WTC11 (cell line): ENCODE measurements at regions not wholly inside any gene's neighbourhood (a gene's known extent, or its start where the extent isn't known, plus 50 kb on each side); places are given as distances from the start of the nearest gene placed in this dataset.

ENCODE experiments used
- ATAC-seq: fragments of 200-7000 bp; cut with Tn5 transposase; 2 replicates; pipeline ENCODE4 v1.10.0; 2021; ENCODE audit warnings: mild to moderate bottlenecking, moderate library complexity
- CTCF ChIA-PET: fragments of 300-600 bp; sonication (Branson Sonifier 250); formaldehyde crosslinking; loops from one replicate; lab custom pipeline; 2021; ENCODE audit warnings: antibody characterized with exemption; lab: Charles Lee
- POLR2A ChIA-PET: fragments of 350-600 bp; sonication (Branson Sonifier 250); formaldehyde crosslinking; loops from one replicate; lab custom pipeline; 2021; ENCODE audit warnings: antibody characterized with exemption; lab: Charles Lee
- DNase-seq: peaks from one replicate; pipeline ENCODE4 v3.0.0; 2021; ENCODE audit warnings: low spot score
- H3K27ac Mint-ChIP-seq: 2 replicates; pipeline ENCODE4 v1.8.0; 2021; ENCODE audit warnings: mixed read lengths
- H3K27me3 Mint-ChIP-seq: 2 replicates; pipeline ENCODE4 v1.8.0; 2021; ENCODE audit warnings: low read depth, mild to moderate bottlenecking, moderate library complexity, mixed read lengths
- H3K36me3 Mint-ChIP-seq: 2 replicates; pipeline ENCODE4 v1.8.0; 2021; ENCODE audit warnings: mixed read lengths
- H3K4me1 Mint-ChIP-seq: 2 replicates; pipeline ENCODE4 v1.8.0; 2022; ENCODE audit warnings: mixed read lengths
- H3K4me3 Mint-ChIP-seq: 2 replicates; pipeline ENCODE4 v1.8.0; 2021; ENCODE audit warnings: mild to moderate bottlenecking, moderate library complexity, mixed read lengths
- H3K9me3 Mint-ChIP-seq: 2 replicates; pipeline ENCODE4 v1.8.0; 2021; ENCODE audit warnings: mixed read lengths
- ARID4B ChIP-seq: sonication (generic); formaldehyde crosslinking; IDR thresholded peaks from 2 replicates; pipeline ENCODE4 v1.8.0; 2023; ENCODE audit warnings: missing genetic modification reagents, mild to moderate bottlenecking, borderline replicate concordance
- CTCF ChIP-seq: fragments of 200-600 bp; IDR thresholded peaks from 2 replicates; pipeline ENCODE4 v1.8.0; 2022; ENCODE audit warnings: antibody characterized with exemption
- EMX1 ChIP-seq: fragments of 250-450 bp; sonication (Bioruptor Pico); IDR thresholded peaks from 2 replicates; pipeline ENCODE4 v1.8.0; 2021; ENCODE audit warnings: mild to moderate bottlenecking
- FOXJ3 ChIP-seq: sonication (generic); formaldehyde crosslinking; IDR thresholded peaks from 2 replicates; pipeline ENCODE4 v1.9.0; 2021; ENCODE audit warnings: missing genetic modification reagents, mild to moderate bottlenecking, borderline replicate concordance
- FOXP4 ChIP-seq: sonication (generic); formaldehyde crosslinking; IDR thresholded peaks from 2 replicates; pipeline ENCODE4 v1.8.0; 2022; ENCODE audit warnings: mild to moderate bottlenecking, missing genetic modification reagents
- GABPB1 ChIP-seq: sonication (generic); formaldehyde crosslinking; IDR thresholded peaks from 2 replicates; pipeline ENCODE4 v1.8.1; 2023; ENCODE audit warnings: mild to moderate bottlenecking, missing genetic modification reagents
- HMGA2 ChIP-seq: fragments of 250-450 bp; sonication (Bioruptor Pico); IDR thresholded peaks from 2 replicates; pipeline ENCODE4 v1.4.0; 2021; ENCODE audit warnings: mild to moderate bottlenecking, moderate library complexity
- IRF2 ChIP-seq: sonication (generic); formaldehyde crosslinking; IDR thresholded peaks from 2 replicates; pipeline ENCODE4 v1.8.0; 2022; ENCODE audit warnings: low read depth, missing genetic modification reagents, borderline replicate concordance
- MLX ChIP-seq: sonication (generic); formaldehyde crosslinking; IDR thresholded peaks from 2 replicates; pipeline ENCODE4 v1.8.1; 2023; ENCODE audit warnings: mild to moderate bottlenecking, missing genetic modification reagents, moderate library complexity
- MXD4 ChIP-seq: fragments of 250-450 bp; sonication (Bioruptor Pico); IDR thresholded peaks from 2 replicates; pipeline ENCODE4 v1.8.0; 2021; ENCODE audit warnings: mild to moderate bottlenecking, moderate library complexity, borderline replicate concordance
- MYBL2 ChIP-seq: sonication (generic); formaldehyde crosslinking; IDR thresholded peaks from 2 replicates; pipeline ENCODE4 v1.8.1; 2023; ENCODE audit warnings: mild to moderate bottlenecking, moderate library complexity, missing genetic modification reagents
- NFATC4 ChIP-seq: fragments of 250-450 bp; sonication (Bioruptor Pico); IDR thresholded peaks from 2 replicates; pipeline ENCODE4 v1.9.0; 2021; ENCODE audit warnings: mild to moderate bottlenecking
- OVOL2 ChIP-seq: fragments of 250-450 bp; sonication (Bioruptor Pico); IDR thresholded peaks from 2 replicates; pipeline ENCODE4 v1.9.0; 2021; ENCODE audit warnings: mild to moderate bottlenecking, borderline replicate concordance
- RELA ChIP-seq: sonication (generic); formaldehyde crosslinking; IDR thresholded peaks from 2 replicates; pipeline ENCODE4 v1.8.1; 2022; ENCODE audit warnings: missing genetic modification reagents, mild to moderate bottlenecking, borderline replicate concordance
- TEAD1 ChIP-seq: sonication (generic); formaldehyde crosslinking; IDR thresholded peaks from 2 replicates; pipeline ENCODE4 v1.8.0; 2022; ENCODE audit warnings: mild to moderate bottlenecking, missing genetic modification reagents
- ZBTB43 ChIP-seq: sonication (generic); formaldehyde crosslinking; IDR thresholded peaks from 2 replicates; pipeline ENCODE4 v1.8.1; 2023; ENCODE audit warnings: mild to moderate bottlenecking, missing genetic modification reagents
- ZNF138 ChIP-seq: sonication (generic); formaldehyde crosslinking; conservative IDR thresholded peaks from 2 replicates; pipeline ENCODE4 v1.8.1; 2022; ENCODE audit warnings: mild to moderate bottlenecking, moderate library complexity, missing genetic modification reagents
- ZNF232 ChIP-seq: sonication (generic); formaldehyde crosslinking; IDR thresholded peaks from 2 replicates; pipeline ENCODE4 v1.8.0; 2022; ENCODE audit warnings: mild to moderate bottlenecking, missing genetic modification reagents
- ZNF263 ChIP-seq: sonication (generic); formaldehyde crosslinking; IDR thresholded peaks from 2 replicates; pipeline ENCODE4 v1.8.1; 2022; ENCODE audit warnings: low read depth, mild to moderate bottlenecking, moderate library complexity, missing genetic modification reagents
- ZNF317 ChIP-seq: sonication (generic); formaldehyde crosslinking; IDR thresholded peaks from 2 replicates; pipeline ENCODE4 v1.8.1; 2023; ENCODE audit warnings: low read depth, mild to moderate bottlenecking, moderate library complexity, missing genetic modification reagents, borderline replicate concordance
- ZNF396 ChIP-seq: fragments of 250-450 bp; sonication (Bioruptor Pico); IDR thresholded peaks from 2 replicates; pipeline ENCODE4 v1.8.0; 2021; ENCODE audit warnings: mild to moderate bottlenecking, moderate library complexity, borderline replicate concordance

- DNase-seq (no peak), ATAC-seq (no peak)
- no peak overlapping the region for H3K4me3 Mint-ChIP-seq
- no peaks in the 10 kb centered on the region for H3K27me3 Mint-ChIP-seq
- TF ChIP-seq OVOL2 (CRISPR knock-in tag) (no peak), MYBL2 (no peak), CTCF (no peak), ZNF232 (CRISPR knock-in tag) (no peak), ZNF317 (CRISPR knock-in tag) (no peak), MLX (no peak), TEAD1 (CRISPR knock-in tag) (no peak)
- CTCF ChIA-PET, result no interaction called here
- no peaks in the 10 kb centered on the region for H3K4me1 Mint-ChIP-seq
- no peak overlapping the region for H3K27ac Mint-ChIP-seq
- no peaks in the 10 kb centered on the region for H3K36me3 Mint-ChIP-seq
- no peaks in the 10 kb centered on the region; the same call in 1 of the 2 replicates for H3K9me3 Mint-ChIP-seq
- POLR2A ChIA-PET, result no interaction called here
Measured at GRCh38 chr4:31325300-31325699, 605.1 kb downstream of the PCDH7 start.

- CTCF ChIA-PET, result no interaction called here
- Mint-ChIP-seq H3K4me3 (no peak overlapping the region), H3K4me1 (no peaks in the 10 kb centered on the region), H3K36me3 (no peaks in the 10 kb centered on the region), H3K27me3 (no peaks in the 10 kb centered on the region), H3K27ac (no peak overlapping the region), H3K9me3 (no peaks in the 10 kb centered on the region; the same call in 1 of the 2 replicates)
- no peak for TF ChIP-seq EMX1 (CRISPR knock-in tag)
- ATAC-seq (no peak), DNase-seq (no peak)
- POLR2A ChIA-PET, result no interaction called here
Measured at GRCh38 chr4:31327031-31327430, 606.9 kb downstream of the PCDH7 start.

- ATAC-seq, result no peak
- Mint-ChIP-seq H3K4me3 (no peak overlapping the region), H3K4me1 (no peaks in the 10 kb centered on the region), H3K27ac (no peak overlapping the region), H3K27me3 (no peaks in the 10 kb centered on the region), H3K36me3 (no peaks in the 10 kb centered on the region), H3K9me3 (no peaks in the 10 kb centered on the region; the same call in 1 of the 2 replicates)
- ChIA-PET CTCF (no interaction called here), POLR2A (no interaction called here)
- DNase-seq, result no peak
- TF ChIP-seq MXD4 (CRISPR knock-in tag), result no peak
- TF ChIP-seq ZBTB43, result no peak
- TF ChIP-seq ZNF263, result no peak
- TF ChIP-seq RELA, result no peak
- no peak for TF ChIP-seq FOXP4 (CRISPR knock-in tag)
- no peak for TF ChIP-seq HMGA2 (CRISPR knock-in tag)
- TF ChIP-seq NFATC4 (CRISPR knock-in tag), result no peak
- no peak for TF ChIP-seq ARID4B (CRISPR knock-in tag)
- no peak for TF ChIP-seq IRF2 (CRISPR knock-in tag)
- no peak for TF ChIP-seq ZNF138 (CRISPR knock-in tag)
- TF ChIP-seq FOXJ3 (CRISPR knock-in tag), result no peak
- no peak for TF ChIP-seq ZNF396 (CRISPR knock-in tag)
- TF ChIP-seq GABPB1 (CRISPR knock-in tag), result no peak
- TF ChIP-seq TEAD1 (CRISPR knock-in tag), result no peak
Measured at GRCh38 chr4:31328932-31329331, 608.8 kb downstream of the PCDH7 start.
